GM19455 (cell line): ENCODE measurements at regions not wholly inside any gene's neighbourhood (a gene's known extent, or its start where the extent isn't known, plus 50 kb on each side); places are given as distances from the start of the nearest gene placed in this dataset.

ENCODE experiments used
- ATAC-seq: cut with Tn5 transposase; IDR thresholded peaks from one replicate; pipeline ENCODE4 v1.9.1; 2021; ENCODE audit not compliant: unreplicated experiment

DNA sequence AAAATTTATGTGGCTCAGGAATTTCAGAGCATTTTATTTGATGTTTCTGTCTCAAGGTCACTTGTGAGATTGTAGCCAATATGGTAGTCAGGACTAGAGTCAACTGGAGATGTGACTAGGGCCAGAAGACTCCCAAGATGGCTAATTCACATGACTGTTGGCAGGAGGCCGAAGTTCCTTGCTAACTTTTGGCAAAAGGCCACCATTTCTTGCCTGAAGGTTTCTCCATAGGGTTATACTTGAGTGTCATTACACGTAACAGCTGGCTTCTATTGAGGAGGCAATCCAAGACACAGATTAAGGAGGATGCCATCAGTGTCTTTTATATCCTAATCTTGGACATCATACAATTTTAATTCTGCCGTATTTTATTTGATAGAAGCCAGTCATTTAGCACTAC lies 162.3 kb upstream of the MAOA start:
- no peak for ATAC-seq

DNA sequence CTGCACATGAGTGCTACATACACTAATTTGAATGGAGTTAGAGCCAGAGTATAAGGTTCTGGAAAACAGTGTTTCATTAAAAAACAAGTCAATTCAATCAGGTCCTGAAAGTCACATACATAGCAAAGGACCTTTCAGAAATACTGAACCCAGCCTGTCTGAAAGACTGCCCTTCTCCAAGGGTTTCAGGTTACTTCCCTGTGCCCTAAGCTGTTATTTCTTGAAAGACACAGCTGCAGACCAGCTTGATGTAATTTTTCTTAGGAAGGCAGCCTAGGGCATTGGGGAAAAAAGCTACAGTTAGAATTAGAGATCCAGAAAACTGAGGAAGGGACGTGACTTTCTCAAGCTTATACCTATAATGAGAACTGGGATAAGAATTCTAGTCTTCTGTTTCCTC lies 155.9 kb upstream of the MAOA start:
- no peak for ATAC-seq

DNA sequence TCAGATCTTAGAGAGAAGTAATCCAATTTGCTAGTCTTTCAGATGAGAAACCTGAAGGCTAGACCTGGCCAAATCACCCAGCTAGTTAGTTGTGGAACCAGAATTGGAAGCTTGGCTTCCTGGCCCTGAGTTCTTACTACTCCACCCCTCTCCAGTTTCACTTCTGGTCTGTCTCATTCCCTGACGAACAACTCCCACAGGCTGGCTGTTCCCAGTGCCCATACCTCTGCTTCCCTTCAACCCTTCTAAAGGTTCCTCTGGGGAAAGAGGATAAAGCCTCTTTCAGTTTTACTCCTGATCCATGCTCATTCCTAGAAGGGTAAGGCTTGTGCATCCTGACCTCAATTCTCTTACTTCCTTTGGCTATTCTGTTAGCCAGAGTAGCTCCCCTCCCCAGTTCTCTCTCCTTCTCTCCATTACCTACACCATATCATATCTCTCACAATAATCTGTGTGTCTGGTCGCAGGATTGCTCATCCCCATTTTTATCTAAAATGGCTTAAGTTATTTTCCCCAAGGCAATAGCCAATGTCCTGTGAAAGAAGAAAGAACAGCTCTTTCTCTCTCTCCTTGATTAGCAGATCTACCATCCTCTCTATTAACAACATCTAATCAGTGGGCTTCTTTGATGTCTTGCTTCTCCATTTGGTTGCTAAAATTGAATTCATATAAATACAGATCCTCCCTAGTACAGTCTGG lies 155.0 kb upstream of the MAOA start:
- ATAC-seq: no peak

DNA sequence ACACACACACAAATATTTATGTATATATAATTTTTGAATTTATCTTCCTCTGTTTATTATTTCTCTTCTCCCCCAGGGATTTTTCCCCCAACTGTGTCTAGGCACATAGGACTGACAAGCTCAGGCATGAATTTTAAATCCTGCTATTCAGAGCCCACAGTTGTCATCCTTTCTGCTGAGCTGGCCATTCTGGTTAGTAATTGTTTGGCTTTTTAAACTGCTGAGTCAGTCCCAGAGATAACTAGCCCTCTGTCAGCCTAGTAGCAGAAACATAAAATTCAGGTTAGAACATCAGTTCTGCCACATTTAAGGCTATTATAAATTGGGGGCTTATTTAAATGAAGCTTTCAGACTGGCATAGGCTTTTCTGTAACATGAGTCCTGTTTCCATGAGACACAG lies 151.7 kb upstream of the MAOA start:
- no peak for ATAC-seq

DNA sequence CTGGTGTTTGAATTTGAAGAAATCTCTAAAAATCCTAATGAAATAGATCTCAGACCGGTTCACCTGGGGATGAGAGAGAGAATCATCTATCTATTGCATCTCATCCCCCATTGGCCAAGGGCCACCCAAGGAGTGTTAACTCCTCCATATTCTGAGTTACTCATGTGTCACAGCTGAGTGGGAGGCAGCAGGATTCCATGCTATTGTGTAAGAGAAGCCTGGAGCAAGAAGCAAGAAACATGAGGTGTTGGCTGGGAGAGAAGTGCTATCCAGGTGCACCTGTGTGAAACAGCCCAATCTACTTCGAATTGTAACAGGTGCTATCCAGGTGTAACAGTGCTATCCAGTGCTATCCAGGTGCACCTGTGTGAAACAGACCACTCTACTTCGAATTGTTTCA lies 150.3 kb upstream of the MAOA start:
- no peak for ATAC-seq

DNA sequence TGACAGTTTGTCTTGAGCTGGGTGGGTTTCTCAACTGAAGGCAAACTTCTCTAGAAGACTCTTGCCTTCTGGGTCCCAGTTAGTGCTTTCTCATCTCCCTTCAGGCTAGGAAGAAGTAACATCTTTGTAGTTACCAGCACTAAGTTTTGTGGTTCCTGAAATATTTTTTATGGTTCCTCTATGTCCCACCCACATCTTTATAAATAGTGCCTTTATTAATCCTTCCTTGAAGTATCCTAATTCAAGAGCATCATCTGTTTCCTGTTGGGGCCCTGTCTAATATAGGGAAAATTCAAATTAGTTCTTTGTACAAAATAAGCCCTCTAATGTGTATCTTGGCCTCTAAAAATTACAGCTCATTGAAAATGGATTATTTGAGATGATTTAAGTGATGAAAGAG lies 147.4 kb upstream of the MAOA start:
- no peak for ATAC-seq

DNA sequence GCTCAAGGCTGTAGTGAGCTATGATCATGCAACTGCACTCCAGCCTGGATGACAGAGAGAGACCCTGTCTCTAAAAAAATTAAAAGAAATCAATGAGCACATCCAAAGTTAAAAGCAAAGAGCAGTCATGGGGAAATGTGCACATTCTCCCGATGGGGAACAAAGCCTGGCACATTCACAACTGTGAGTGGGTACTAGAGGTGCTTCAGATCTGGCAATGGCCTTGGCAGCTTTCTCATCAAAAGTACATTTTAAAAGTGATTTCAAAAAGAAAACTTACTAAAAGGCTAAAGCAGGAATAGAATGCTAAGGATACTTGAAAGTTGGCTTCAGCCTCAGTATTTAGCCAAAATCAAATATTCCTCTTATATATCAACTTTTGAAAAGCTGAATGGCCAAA lies 145.9 kb upstream of the MAOA start:
- ATAC-seq: no peak

DNA sequence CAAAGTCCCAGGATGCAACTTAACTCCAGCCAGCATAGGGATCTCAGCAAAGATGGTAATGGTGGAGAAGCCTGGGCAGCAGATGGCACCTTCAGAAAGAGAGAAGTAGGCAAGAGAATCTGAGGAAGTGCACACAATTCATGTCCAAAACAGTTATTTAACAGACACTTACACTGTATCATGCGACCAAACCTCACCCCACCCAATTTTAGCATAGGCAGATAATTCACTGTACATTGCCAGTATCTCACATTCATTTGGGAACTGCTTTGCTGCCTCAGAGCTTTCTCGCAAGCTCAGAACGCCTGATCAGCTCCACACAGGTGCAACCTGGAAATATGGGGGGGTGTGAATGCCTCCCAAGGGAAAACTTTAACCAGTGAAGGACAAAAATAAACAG lies 143.0 kb upstream of the MAOA start:
- no peak for ATAC-seq

DNA sequence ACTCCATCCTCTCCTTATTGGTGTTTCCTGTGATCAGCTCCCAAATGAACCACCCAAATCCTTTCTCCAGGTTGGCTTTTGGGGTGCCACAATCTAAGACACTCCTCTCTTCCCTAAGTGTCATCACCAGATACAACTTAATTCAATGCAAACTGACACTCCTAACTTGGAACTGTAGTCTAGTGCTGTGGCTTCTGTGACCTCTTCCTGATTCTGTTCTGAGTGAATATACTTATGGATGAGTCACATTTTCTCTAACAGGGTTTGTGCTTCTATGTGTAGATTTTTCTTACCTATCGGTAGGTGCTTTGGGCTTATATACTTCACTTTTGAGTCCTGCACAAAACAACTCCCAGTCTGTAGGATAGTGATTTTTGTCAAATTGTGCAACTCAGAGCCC lies 141.3 kb upstream of the MAOA start:
- no peak for ATAC-seq

DNA sequence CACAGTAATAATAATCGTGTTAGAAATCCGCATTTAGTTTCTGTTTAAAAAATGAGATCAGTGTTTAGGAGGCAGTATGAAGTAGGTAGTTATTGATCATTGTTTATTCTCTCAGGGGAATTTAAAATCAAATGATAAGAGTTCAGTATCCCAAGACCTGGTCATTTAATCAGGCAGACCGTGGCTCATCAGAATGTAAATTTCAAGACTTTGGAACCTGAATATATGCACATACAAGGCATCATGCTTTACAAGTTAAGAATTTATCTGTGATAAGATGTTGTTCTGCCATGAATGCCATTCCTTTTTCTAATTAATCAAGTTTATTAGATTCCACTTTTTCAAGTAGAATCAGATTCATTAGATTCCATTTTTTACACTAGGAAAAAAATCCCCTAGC lies 133.5 kb upstream of the MAOA start:
- no peak for ATAC-seq

DNA sequence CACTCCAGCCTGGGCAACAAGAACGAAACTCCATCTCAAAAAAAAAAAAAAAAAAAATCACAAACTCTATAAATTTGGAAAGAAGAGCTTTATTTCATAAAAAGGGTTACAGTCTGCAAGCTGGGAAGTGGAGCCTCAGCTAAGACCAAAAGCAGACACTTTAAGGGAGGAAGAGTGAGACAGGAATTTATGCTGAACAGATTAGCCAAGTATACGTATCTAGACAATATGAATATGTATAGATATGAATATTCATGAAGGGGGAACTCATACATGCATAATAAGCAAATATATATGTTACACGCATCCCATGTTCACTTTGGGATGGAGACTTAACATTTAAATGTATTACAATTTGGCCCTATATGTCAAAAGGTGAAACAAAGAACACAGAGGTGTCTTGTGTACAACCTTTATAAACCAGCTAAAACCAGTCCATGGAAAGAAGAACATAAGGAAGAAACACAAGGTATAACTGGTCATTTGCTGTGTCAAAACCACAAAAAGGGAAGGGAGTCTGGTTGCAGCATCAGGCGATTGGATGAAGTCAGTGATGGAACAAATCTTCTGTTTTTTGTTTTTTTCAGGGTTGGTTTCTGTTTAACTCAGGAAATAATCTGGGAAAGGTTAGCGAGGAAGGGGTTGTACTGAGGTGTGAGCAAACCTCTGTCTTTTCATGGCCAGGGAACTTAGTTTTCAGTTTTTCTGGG lies 130.0 kb upstream of the MAOA start:
- no peak for ATAC-seq

DNA sequence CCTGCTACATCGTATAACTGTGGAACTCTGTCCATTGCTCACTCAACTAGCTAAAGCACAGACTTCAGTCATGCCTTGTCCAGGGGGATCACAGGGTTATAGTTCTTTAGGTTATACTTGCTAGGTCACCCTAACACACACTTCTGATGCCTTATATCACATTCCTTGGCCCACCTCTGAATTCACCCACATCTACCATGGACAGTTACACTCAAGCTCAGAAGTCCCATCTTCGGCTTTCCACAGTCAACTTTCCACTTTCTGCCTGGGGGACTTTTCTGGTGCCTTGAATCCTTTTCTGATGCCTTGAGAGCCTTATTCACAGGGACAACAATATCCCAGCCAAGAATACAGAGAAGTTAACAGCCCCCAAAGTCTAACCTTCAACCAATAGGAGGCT lies 129.2 kb upstream of the MAOA start:
- no peak for ATAC-seq

DNA sequence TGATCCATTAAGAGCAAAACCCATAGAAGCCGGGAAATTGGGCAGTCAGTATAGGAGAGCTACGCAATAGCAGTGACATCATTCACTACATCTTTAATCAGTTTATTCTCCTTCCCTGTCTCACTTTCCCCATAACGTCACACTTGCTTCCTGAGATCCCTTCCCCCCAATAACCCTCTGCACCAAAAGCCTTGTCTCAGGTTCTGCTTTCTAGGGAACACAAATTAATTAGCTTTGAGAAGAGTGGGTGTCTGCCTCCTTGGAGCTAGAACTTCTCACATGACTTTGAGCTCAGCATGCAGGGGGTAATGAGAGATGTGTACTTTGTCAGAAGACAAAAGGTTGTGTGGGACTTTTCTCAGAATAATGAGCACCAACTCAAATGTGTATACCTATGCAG lies 128.3 kb upstream of the MAOA start:
- no peak for ATAC-seq

DNA sequence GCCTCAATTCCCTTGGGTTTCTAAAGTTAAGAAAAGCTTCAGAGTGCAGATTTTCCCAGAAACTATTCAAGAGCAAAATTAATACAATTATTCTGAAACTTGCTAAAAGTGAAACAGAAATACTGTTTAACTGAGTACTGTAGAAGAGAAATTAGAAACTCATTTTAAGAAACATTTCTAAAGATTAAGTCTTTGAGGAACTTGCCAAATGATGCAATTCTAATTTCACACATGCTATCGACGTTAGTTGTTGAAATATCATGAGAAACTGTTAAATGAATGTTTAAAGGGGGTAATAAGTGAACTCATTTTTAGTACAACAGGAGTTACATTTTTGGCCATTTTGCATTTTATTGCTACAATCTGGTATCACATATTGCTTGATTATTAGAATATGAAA lies 125.3 kb upstream of the MAOA start:
- no peak for ATAC-seq

DNA sequence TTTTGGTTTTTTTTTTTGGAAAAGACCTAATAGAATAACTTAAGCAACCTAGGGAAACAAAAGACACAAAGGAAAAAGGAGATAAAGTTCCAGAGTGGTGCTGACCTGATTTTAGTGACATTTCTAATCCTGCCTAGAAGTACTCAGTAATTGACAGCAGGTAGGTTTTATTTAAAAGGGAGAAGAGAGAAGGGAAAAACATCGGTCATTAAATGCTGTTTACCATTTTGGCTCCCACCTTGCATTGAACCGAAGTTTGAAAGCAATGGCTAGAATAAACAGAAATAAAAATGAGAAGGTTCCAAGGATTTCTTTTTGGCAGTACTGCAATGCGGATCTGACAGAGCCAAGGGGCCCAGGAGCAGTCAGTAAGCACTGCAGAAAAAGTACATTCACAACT lies 115.8 kb upstream of the MAOA start:
- no peak for ATAC-seq

DNA sequence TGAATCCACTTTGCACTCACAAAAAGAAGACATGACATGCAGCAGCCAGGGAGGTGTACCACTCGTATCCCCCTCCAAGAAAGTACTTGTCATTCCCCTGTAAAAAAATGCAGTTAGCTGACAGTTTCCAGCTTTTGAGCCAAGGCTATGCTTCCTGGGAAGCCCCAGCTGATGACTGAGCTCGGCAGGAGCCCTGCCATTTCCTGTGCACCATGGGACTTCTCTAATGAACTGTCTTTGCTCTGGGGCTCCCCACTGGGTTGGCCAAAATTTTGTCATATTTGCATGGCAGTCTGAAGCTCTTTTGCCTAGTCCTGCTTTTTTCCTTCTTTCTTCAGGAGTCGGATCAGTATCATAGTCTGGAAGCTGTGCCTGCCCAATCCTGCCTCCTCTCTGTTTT lies 104.5 kb upstream of the MAOA start:
- no peak for ATAC-seq

DNA sequence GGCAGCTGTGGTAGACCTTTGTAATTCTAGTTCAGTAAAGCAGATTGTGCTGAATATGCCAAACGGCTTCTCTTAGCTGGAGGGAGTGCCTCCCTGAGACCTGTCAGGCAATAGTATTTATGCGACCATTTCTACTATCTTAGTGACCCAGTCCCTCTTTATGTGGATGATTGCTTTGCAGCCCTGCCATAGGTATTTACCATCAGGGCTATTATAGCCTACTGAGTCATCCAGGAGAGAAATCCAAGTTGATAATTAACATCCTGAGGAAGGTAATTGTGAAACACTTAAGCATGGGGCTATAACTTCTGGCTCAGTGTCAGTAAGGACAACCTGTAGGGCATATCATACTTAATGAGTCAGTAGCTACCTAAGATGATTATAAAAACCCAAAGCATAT lies 103.9 kb upstream of the MAOA start:
- ATAC-seq: no peak

DNA sequence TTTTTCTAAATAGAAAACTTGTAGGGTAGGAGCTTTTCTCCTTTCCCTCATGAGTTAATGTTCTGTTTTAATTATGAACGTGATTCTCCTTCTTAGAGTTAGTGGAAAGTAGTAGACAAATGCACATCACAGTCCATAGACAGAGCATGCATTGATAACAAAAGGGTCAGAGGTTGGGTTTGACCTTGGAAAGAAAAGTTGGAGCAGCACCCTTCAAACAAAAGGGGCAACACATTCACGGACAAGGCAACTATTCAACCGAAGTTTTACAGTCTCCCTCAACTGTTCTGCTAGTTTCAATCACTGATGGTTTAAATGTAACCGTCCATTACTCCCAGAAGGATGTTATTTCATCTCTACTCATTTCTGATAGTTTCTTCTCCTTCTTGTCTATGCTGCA lies 103.4 kb upstream of the MAOA start:
- no peak for ATAC-seq

DNA sequence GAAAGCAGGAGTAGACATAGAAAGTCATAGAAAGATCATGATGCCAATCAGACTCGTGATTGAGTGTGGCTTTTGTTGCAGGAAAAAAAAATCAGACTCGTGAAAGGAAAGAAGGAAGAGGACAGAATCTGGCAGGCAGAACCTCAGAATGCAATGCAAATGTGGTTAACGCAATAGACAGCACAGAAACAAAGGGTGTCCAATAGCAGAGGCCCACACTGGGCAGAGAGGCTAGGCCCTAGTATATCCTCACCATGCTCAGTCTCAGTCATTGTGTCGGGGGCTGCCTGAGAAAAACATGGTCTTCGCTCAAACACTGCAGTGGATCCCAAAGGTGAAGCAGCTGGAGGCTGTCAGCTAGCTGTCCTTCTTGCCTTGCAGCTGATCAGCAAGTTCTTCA lies 102.8 kb upstream of the MAOA start:
- no peak for ATAC-seq

DNA sequence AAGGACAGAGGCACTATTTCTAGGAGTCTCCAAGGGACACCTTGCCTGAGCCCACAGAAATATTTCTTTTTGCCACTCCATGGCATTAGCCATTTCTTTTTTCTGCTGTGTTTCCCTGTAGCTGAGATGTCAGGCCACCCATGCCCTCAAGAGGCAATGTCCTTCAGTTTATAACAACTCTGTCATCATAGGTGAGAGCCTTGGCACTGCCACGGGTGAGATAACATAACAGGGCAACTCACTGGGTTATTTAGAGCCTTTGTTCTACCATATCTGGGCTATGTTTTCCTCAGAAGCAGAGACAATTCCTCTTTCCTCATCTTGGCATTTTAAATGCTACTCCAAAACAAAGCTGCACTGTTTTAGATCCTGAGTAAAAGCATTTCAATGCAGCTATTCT lies 99.9 kb upstream of the MAOA start:
- ATAC-seq: no peak

DNA sequence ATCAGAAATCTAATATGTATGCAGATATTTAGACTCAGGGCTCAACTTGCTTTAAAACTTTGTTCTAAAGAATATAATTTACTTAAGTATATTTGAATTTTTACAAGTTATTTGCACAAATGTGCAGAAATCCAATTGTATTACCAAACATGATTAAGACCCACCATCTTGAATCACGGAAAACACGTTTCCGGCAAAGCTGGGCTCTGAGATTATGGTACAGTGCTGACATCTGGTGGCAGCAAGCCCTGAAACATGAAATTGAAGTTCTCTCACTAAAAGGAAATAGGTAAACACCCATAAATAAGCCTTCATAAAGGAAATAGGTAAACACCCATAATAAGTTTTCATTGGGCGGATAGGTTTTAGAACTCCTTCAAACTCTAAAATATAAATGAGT lies 98.3 kb upstream of the MAOA start:
- ATAC-seq: no peak

DNA sequence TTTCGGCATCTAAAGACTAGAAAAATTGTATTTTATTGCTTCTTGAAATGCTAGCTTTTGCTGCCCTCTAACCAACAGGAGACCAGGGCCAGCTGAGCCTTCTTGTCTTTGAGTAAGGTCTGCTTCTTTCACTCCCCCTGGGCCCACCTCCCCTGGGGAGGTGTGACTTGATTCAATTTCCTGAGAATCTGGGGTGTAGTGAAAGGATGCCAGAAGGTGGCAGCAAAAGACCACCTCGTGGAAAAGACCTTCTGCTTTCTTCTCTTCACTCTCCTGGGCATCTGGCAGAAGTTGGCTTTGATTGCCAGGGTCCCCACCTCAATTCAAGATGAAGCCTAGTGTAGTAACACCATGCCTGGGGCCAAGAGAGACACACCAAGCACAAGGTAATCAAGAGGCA lies 96.5 kb upstream of the MAOA start:
- ATAC-seq: no peak
